ENCODE measurements at regions not wholly inside any gene's neighbourhood (a gene's known extent, or its start where the extent isn't known, plus 50 kb on each side); places are given as distances from the start of the nearest gene placed in this dataset.

DNA sequence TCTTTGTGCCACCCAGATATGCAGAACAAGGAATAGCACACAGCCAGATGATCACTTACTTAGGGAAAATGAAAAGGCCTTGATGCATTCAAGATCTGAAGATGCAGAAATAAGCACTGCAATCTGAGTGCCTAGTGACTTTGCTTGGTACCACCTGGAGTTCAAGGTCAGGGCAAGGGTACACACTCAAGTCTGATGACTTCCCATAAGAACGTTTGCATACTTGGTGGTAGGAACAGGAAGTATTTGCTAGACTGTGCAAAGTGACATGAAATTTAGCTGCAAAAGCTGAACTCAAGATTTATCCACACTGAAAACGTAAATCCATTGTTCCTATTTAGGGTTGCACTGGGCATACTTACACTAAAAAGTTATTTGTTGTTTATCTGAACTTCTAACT is 177.1 kb downstream of the PIK3R1 start:
- intact Hi-C loops (cut with micrococcal nuclease), result no loop called here
- Histone ChIP-seq H3K9me3 (replicated peaks in 1 of 2; ENCODE audit: control insufficient read depth in 1 of 2, insufficient read depth in 1 of 2, low read length in 2 of 2) (peaks cover 0 to 3% of the 10 kb centered on the region in 2 donors), H3K9ac (ENCODE audit: insufficient read depth, low read length, poor library complexity, severe bottlenecking) (no peak overlapping the region), H3K4me3 (replicated peaks in 1 of 3; ENCODE audit: low read depth in 2 of 3, low read length in 3 of 3) (no peak overlapping the region), H2AFZ (ENCODE audit: insufficient read depth, low read depth, low read length, poor library complexity, severe bottlenecking) (no peak overlapping the region), H3K27ac (ENCODE audit: low read depth in 1 of 2, low read length in 2 of 2) (peak overlapping the region in 1 of 2 donors; percentile 23), H3K79me2 (ENCODE audit: insufficient read depth, low read length) (no peaks in the 10 kb centered on the region), H3K36me3 (replicated peaks in 1 of 2; ENCODE audit: control insufficient read depth in 1 of 2, insufficient read depth in 2 of 2, low read length in 2 of 2) (no peaks in the 10 kb centered on the region), H3K4me2 (replicated peaks; ENCODE audit: extremely low read depth, low read length, poor library complexity, severe bottlenecking) (no peak overlapping the region), H4K20me1 (ENCODE audit: insufficient read depth, low read length) (no peaks in the 10 kb centered on the region), H3K4me1 (ENCODE audit: control insufficient read depth in 1 of 2, insufficient read depth in 2 of 2, low read length in 2 of 2) (peaks cover 0 to 6% of the 10 kb centered on the region in 2 donors), H3K27me3 (ENCODE audit: control insufficient read depth in 2 of 2, insufficient read depth in 2 of 2, low read length in 2 of 2) (no peaks in the 10 kb centered on the region)
- Mint-ChIP-seq H3K4me3 (no peak overlapping the region), H3K27ac (no peak overlapping the region), H3K9me3 (peaks cover 0 to 10% (median 8%) of the 10 kb centered on the region in 7 donors), H3K4me1 (peaks cover 10% of the 10 kb centered on the region), H3K27me3 (ENCODE audit: low read depth in 3 of 3) (peaks cover 0 to 1% (median 0%) of the 10 kb centered on the region in 3 donors), H3K36me3 (no peaks in the 10 kb centered on the region)
- TF ChIP-seq, protein P1, sequence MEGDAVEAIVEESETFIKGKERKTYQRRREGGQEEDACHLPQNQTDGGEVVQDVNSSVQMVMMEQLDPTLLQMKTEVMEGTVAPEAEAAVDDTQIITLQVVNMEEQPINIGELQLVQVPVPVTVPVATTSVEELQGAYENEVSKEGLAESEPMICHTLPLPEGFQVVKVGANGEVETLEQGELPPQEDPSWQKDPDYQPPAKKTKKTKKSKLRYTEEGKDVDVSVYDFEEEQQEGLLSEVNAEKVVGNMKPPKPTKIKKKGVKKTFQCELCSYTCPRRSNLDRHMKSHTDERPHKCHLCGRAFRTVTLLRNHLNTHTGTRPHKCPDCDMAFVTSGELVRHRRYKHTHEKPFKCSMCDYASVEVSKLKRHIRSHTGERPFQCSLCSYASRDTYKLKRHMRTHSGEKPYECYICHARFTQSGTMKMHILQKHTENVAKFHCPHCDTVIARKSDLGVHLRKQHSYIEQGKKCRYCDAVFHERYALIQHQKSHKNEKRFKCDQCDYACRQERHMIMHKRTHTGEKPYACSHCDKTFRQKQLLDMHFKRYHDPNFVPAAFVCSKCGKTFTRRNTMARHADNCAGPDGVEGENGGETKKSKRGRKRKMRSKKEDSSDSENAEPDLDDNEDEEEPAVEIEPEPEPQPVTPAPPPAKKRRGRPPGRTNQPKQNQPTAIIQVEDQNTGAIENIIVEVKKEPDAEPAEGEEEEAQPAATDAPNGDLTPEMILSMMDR (IDR thresholded peaks at IDR 0.05), result no peak
- no peak for DNase-seq
- WGBS (ENCODE audit: insufficient coverage), result 0% methylated on average over 1 of the region's 2 CpGs

DNA sequence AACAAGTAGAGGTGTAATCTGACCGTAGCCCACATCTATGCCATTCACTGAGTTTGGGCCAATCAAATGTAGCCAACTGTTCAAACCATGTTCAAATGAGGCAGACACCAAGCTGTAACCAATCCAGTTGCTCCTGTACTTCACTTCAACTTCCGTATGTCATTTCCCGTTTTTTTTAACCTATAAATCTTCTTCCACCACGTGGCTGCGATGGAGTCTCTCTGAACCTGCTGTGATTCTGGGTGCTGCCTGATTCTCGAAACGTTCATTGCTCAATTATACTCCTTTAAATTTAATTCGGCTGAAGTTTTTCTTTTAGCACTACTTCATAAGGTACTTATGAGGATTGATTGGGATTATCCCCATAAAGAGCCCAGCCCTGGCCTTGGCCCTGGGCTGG is 179.7 kb downstream of the PIK3R1 start:
- Mint-ChIP-seq H3K9me3 (peaks cover 0 to 12% (median 9%) of the 10 kb centered on the region in 7 donors), H3K27me3 (ENCODE audit: low read depth in 3 of 3) (peaks cover 0 to 1% (median 0%) of the 10 kb centered on the region in 3 donors), H3K4me1 (peaks cover 10% of the 10 kb centered on the region), H3K27ac (no peak overlapping the region), H3K36me3 (no peaks in the 10 kb centered on the region), H3K4me3 (no peak overlapping the region)
- H3K4me1 ChIP-seq (ENCODE audit: control insufficient read depth in 1 of 2, insufficient read depth in 2 of 2, low read length in 2 of 2), result peaks cover 0 to 6% of the 10 kb centered on the region in 2 donors
- TF ChIP-seq, protein P1 (IDR thresholded peaks at IDR 0.05), result no peak
- no peaks in the 10 kb centered on the region for H3K27me3 ChIP-seq (ENCODE audit: control insufficient read depth in 2 of 2, insufficient read depth in 2 of 2, low read length in 2 of 2)
- H3K9me3 ChIP-seq (replicated peaks in 1 of 2; ENCODE audit: control insufficient read depth in 1 of 2, insufficient read depth in 1 of 2, low read length in 2 of 2), result peaks cover 0 to 3% of the 10 kb centered on the region in 2 donors
- H3K4me3 ChIP-seq (replicated peaks in 1 of 3; ENCODE audit: low read depth in 2 of 3, low read length in 3 of 3), result no peak overlapping the region
- intact Hi-C loops (cut with micrococcal nuclease), result no loop called here
- no peak overlapping the region for H2AFZ ChIP-seq (ENCODE audit: insufficient read depth, low read depth, low read length, poor library complexity, severe bottlenecking)
- DNase-seq, result no peak
- H3K79me2 ChIP-seq (ENCODE audit: insufficient read depth, low read length), result no peaks in the 10 kb centered on the region
- H4K20me1 ChIP-seq (ENCODE audit: insufficient read depth, low read length), result no peaks in the 10 kb centered on the region
- no peak overlapping the region for H3K27ac ChIP-seq (ENCODE audit: low read depth in 1 of 2, low read length in 2 of 2)
- no peaks in the 10 kb centered on the region for H3K36me3 ChIP-seq (replicated peaks in 1 of 2; ENCODE audit: control insufficient read depth in 1 of 2, insufficient read depth in 2 of 2, low read length in 2 of 2)
- no peak overlapping the region for H3K9ac ChIP-seq (ENCODE audit: insufficient read depth, low read length, poor library complexity, severe bottlenecking)
- 80% methylated on average over 2 of the region's 8 CpGs for WGBS (ENCODE audit: insufficient coverage)
- H3K4me2 ChIP-seq (replicated peaks; ENCODE audit: extremely low read depth, low read length, poor library complexity, severe bottlenecking), result no peak overlapping the region

All from CD14-positive monocyte (primary cell).